Gastrocnemius medialis (tissue), 4 donors: ENCODE measurements at regions not wholly inside any gene's neighbourhood (a gene's known extent, or its start where the extent isn't known, plus 50 kb on each side); places are given as distances from the start of the nearest gene placed in this dataset.

Experiments used
- CTCF ChIP-seq, 5 experiments: fragments of 450-650 bp in 3 of 5; fragments of 200-600 bp in 2 of 5; sonication (generic) in 2 of 5; IDR thresholded peaks in 4 of 5; conservative IDR thresholded peaks in 1 of 5; 1 replicate in 4 of 5; 2 replicates in 1 of 5; pipeline ENCODE4 v1.5.1; 2016 to 2019; ENCODE audit warnings: antibody characterized with exemption in 5 of 5, mild to moderate bottlenecking in 3 of 5, moderate library complexity in 3 of 5
- POLR2A ChIP-seq, 2 donors: fragments of 450-650 bp; IDR thresholded peaks; one replicate each; pipeline ENCODE4 v1.6.1; 2017; ENCODE audit warnings: antibody characterized with exemption in 2 of 2, mild to moderate bottlenecking in 2 of 2, moderate library complexity in 2 of 2

- TF ChIP-seq CTCF (IDR thresholded peaks at IDR 0.05 in 4 of 5, conservative IDR thresholded peaks at IDR 0.05 in 1 of 5) (no peak), POLR2A (IDR thresholded peaks at IDR 0.05) (no peak)
Measured at GRCh38 chrX:121746105-121746504, 698.7 kb downstream of the GLUD2 start.
